Testis (tissue), 2 donors: ENCODE measurements at regions not wholly inside any gene's neighbourhood (a gene's known extent, or its start where the extent isn't known, plus 50 kb on each side); places are given as distances from the start of the nearest gene placed in this dataset.

ENCODE experiments used
- DNase-seq: peaks from one replicate; pipeline ENCODE4 v3.0.0-alpha.2; 2019
- H3K27ac ChIP-seq, 2 donors: fragments of 200-600 bp; sonication (generic); one replicate each; pipeline ENCODE4 v1.5.1; 2019
- H3K27me3 ChIP-seq: fragments of 200-600 bp; sonication (generic); one replicate; pipeline ENCODE4 v1.5.1; 2019
- H3K36me3 ChIP-seq: fragments of 200-600 bp; sonication (generic); one replicate; pipeline ENCODE4 v1.5.1; 2017; ENCODE audit warnings: low read depth; ENCODE audit errors: missing control alignments
- H3K4me1 ChIP-seq: fragments of 200-600 bp; sonication (generic); one replicate; pipeline ENCODE4 v1.5.1; 2019
- H3K4me3 ChIP-seq, 2 donors: fragments of 200-600 bp; sonication (generic); one replicate each; pipeline ENCODE4 v1.5.1; 2017 to 2019
- H3K9me3 ChIP-seq: fragments of 200-600 bp; sonication (generic); one replicate; pipeline ENCODE4 v1.5.1; 2017
- POLR2A ChIP-seq: fragments of 450-650 bp; IDR thresholded peaks from one replicate; pipeline ENCODE4 v1.6.1; 2017; ENCODE audit warnings: antibody characterized with exemption, mild to moderate bottlenecking, moderate library complexity
- WGBS, 2 donors: methylation state at CpG; one replicate each; pipeline ENCODE4 v1.1.5; 2018; 5-methylcytosine and 5-hydroxymethylcytosine counted together
- intact Hi-C: fragments of 100-400 bp; cut with DNase I; formaldehyde crosslinking; loops from one replicate; pipeline ENCODE4 v1.15.1; 2023; ENCODE audit warnings: low total_unique reads
- TF ChIP-seq, protein P1 (sequence below), 3 experiments: fragments of 450-650 bp in 2 of 3; fragments of 200-600 bp in 1 of 3; sonication (generic) in 1 of 3; IDR thresholded peaks; one replicate each; pipeline ENCODE4 v1.5.1; 2016 to 2019; ENCODE audit warnings: antibody characterized with exemption in 3 of 3, mild to moderate bottlenecking in 2 of 3, moderate library complexity in 1 of 3

DNA sequence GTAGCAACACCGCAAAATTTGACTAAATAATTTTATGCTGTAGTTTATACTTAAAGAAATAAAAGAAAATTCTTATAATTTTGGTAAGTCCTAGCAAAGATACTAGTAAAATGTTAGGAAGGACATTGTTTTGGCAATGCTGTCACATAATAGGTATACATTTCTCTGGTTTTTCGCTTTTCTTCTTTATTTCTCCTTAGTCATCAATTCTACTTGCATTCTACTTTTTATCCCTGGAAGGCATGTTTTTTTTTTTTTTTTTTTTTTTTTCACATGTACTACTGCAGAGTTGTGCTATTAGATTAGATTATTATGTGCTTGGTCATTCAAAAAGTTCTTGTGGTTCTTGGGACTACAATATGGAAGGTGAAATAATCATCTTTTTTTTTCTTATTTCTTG is 1421.2 kb downstream of the SI start:
- DNase-seq: no peak
- intact Hi-C loops: no loop called here
- Histone ChIP-seq H3K9me3 (no peaks in the 10 kb centered on the region), H3K27ac (no peak overlapping the region), H3K4me3 (no peak overlapping the region), H3K4me1 (no peaks in the 10 kb centered on the region), H3K36me3 (no peaks in the 10 kb centered on the region), H3K27me3 (no peaks in the 10 kb centered on the region)
- TF ChIP-seq, protein P1, sequence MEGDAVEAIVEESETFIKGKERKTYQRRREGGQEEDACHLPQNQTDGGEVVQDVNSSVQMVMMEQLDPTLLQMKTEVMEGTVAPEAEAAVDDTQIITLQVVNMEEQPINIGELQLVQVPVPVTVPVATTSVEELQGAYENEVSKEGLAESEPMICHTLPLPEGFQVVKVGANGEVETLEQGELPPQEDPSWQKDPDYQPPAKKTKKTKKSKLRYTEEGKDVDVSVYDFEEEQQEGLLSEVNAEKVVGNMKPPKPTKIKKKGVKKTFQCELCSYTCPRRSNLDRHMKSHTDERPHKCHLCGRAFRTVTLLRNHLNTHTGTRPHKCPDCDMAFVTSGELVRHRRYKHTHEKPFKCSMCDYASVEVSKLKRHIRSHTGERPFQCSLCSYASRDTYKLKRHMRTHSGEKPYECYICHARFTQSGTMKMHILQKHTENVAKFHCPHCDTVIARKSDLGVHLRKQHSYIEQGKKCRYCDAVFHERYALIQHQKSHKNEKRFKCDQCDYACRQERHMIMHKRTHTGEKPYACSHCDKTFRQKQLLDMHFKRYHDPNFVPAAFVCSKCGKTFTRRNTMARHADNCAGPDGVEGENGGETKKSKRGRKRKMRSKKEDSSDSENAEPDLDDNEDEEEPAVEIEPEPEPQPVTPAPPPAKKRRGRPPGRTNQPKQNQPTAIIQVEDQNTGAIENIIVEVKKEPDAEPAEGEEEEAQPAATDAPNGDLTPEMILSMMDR (IDR thresholded peaks at IDR 0.05): no peak
- no peak for TF ChIP-seq POLR2A
- WGBS, 2 donors: 84 to 96% methylated on average over 2 of the region's 2 CpGs

DNA sequence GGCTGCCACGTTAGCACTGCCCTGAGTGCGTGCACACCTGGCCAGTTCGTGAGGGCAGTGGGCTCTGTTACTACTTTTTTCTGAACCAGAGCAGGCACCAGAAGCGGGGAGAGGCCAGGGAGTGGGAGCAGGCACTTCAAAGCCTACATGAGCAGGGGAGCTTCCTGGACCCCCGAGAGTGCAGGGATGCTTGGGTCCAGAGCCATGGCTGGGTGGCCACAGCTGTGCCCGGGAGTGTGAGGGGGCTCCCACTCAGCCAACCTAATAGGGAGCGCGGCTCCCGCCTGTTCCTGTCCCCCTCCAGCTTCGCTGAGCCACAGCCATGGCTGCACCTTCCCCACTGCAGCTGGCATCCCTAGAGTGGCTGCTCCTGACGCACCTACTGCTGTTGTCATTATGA is 1423.3 kb downstream of the SI start:
- Histone ChIP-seq H3K4me1 (no peaks in the 10 kb centered on the region), H3K27ac (no peak overlapping the region), H3K9me3 (no peaks in the 10 kb centered on the region), H3K27me3 (no peaks in the 10 kb centered on the region), H3K36me3 (no peaks in the 10 kb centered on the region), H3K4me3 (no peak overlapping the region)
- TF ChIP-seq, protein P1 (IDR thresholded peaks at IDR 0.05): no peak
- TF ChIP-seq POLR2A: no peak
- intact Hi-C loops: no loop called here
- 92 to 94% methylated on average over 7 to 11 of the region's 11 CpGs for WGBS, 2 donors
- no peak for DNase-seq

DNA sequence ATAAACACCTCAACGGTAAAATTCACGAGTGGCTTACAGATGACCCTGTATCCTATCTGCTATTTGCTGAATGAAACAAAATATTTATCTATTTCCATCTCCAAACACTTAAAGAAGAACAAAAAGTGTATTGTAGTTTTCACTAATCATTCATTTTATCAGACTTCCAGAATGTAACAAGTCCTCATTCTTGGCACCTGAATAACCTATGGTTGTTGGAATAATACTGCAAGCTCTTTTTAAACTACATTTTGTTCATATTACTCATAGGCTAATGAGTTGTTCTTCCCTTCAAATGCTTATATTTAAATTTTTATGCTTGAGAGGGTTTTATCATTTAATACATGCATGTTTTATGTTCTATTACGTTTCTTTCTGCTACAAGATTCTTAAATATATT is 1434.1 kb downstream of the SI start:
- TF ChIP-seq POLR2A: no peak
- TF ChIP-seq, protein P1 (IDR thresholded peaks at IDR 0.05): no peak
- no peaks in the 10 kb centered on the region for H3K4me1 ChIP-seq
- DNase-seq: no peak
- no peak overlapping the region for H3K27ac ChIP-seq
- 39 to 59% methylated on average over 3 of the region's 3 CpGs for WGBS, 2 donors
- H3K4me3 ChIP-seq: no peak overlapping the region
- H3K27me3 ChIP-seq: no peaks in the 10 kb centered on the region
- intact Hi-C loops: no loop called here
- no peaks in the 10 kb centered on the region for H3K9me3 ChIP-seq
- no peaks in the 10 kb centered on the region for H3K36me3 ChIP-seq

DNA sequence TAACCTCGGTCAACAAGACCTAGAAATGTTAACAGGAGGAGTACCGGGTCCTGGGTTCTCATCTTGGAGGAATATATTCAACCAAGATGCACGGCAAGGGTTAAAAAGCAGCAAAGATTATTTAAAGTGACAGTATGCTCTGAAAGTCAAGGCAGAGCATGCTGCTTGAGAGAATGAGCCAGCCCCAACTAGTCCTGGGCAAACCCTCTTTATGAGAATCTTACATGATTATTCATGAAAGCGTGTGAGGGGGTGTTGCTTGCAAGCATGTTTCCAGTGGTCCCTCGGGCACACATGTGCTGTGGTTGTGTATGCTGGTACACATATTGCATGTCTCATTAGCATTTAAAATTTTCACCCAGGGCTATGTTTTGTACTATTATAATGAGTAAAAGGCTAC is 1445.6 kb downstream of the SI start:
- 72 to 74% methylated on average over 5 of the region's 5 CpGs for WGBS, 2 donors
- Histone ChIP-seq H3K27ac (no peak overlapping the region), H3K4me1 (no peaks in the 10 kb centered on the region), H3K27me3 (no peaks in the 10 kb centered on the region), H3K36me3 (no peaks in the 10 kb centered on the region), H3K4me3 (no peak overlapping the region), H3K9me3 (no peaks in the 10 kb centered on the region)
- no peak for DNase-seq
- intact Hi-C loops: no loop called here
- TF ChIP-seq POLR2A: no peak
- TF ChIP-seq, protein P1 (IDR thresholded peaks at IDR 0.05): no peak

DNA sequence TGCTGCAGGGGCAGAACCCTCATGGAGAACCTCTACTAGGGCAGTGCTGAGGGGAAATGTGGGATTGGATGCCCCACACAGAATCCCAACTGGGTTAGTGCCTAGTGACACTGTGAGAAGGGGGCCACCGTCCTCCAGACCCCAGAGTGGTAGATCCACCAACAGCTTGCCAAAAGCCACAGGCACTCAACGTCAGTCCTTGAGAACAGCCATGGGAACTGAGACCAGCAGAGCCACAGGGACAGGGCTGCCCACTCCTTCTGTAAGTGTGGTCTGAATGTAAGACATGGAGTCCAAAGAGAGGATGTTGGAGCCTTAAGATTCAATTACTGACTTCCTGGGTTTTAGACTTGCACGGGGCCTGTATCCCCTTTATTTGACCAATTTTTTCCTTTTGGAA is 1451.5 kb downstream of the SI start:
- WGBS, 2 donors: 86 to 96% methylated on average over 2 to 3 of the region's 3 CpGs
- H3K27ac ChIP-seq: no peak overlapping the region
- no peak overlapping the region for H3K4me3 ChIP-seq
- TF ChIP-seq, protein P1 (IDR thresholded peaks at IDR 0.05): no peak
- no peak for TF ChIP-seq POLR2A
- intact Hi-C loops: no loop called here
- H3K4me1 ChIP-seq: no peaks in the 10 kb centered on the region
- no peaks in the 10 kb centered on the region for H3K36me3 ChIP-seq
- no peaks in the 10 kb centered on the region for H3K27me3 ChIP-seq
- no peaks in the 10 kb centered on the region for H3K9me3 ChIP-seq
- DNase-seq: no peak
